Activated naive CD4-positive, alpha-beta T cell treated with anti-CD3 and anti-CD28 coated beads, Interleukin-2, amount 50 U/mL, for 72 hours (primary cell): ENCODE measurements at regions not wholly inside any gene's neighbourhood (a gene's known extent, or its start where the extent isn't known, plus 50 kb on each side); places are given as distances from the start of the nearest gene placed in this dataset.
"Not testable (repeated sequence)": the region's sequence is repeated elsewhere in the genome, so short reads cannot be mapped to it uniquely, and the experiment has no call there.

Source experiments
- ATAC-seq, 2 donors: fragments of 150-1000 bp; cut with Tn5 transposase; 2 replicates each; pipeline ENCODE4 v1.10.0; 2021; ENCODE audit warnings: mild to moderate bottlenecking in 2 of 2, moderate library complexity in 2 of 2
- DNase-seq, 2 donors: peaks; one replicate each; pipeline ENCODE4 v3.0.0; 2021 to 2022; ENCODE audit warnings: low spot score in 2 of 2
- H3K27ac Mint-ChIP-seq, 2 donors: one replicate each; pipeline ENCODE4 v1.8.0; 2022; ENCODE audit warnings: mild to moderate bottlenecking in 2 of 2, mixed read lengths in 2 of 2
- H3K36me3 Mint-ChIP-seq, 2 donors: one replicate each; pipeline ENCODE4 v1.8.0; 2022; ENCODE audit warnings: mixed read lengths in 2 of 2
- H3K9me3 Mint-ChIP-seq, 2 donors: one replicate each; pipeline ENCODE4 v1.8.0; 2022; ENCODE audit warnings: mixed read lengths in 2 of 2

- no peak overlapping the region for H3K27ac Mint-ChIP-seq
- no peak for ATAC-seq
Observed at GRCh38 chr5:54820346-54821134, 164.9 kb downstream of the ESM1 start.

DNA sequence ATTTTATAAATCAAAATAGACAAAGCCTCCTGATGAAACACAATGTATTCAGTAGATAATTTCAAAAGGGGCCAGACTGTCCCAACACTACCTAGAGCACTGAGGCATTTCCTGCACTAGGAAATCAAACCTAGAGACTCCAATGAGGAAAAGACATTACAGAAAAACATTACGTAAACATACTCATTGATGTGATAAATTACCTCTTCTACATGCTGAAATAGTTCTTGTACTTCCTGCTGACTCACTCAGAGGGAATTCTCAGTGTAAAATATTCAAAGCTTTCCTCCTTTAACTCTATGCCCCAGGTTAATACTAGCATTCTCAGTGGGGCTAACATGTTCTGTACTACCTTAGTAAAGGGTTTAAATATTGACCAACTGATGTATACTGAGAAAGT, 178.0 kb downstream of the ESM1 start:
- Mint-ChIP-seq H3K27ac (no peak overlapping the region), H3K36me3 (peaks cover 6 to 9% of the 10 kb centered on the region in 2 donors), H3K9me3 (peaks cover 0 to 6% of the 10 kb centered on the region in 2 donors)
- no peak for ATAC-seq
- DNase-seq = no peak

More at GRCh38 chr5:54820346-54821134, 164.9 kb downstream of the ESM1 start:
- peaks cover 0 to 5% of the 10 kb centered on the region in 2 donors for H3K36me3 Mint-ChIP-seq
- no peak for DNase-seq
- H3K9me3 Mint-ChIP-seq = peaks cover 0 to 5% of the 10 kb centered on the region in 2 donors

DNA sequence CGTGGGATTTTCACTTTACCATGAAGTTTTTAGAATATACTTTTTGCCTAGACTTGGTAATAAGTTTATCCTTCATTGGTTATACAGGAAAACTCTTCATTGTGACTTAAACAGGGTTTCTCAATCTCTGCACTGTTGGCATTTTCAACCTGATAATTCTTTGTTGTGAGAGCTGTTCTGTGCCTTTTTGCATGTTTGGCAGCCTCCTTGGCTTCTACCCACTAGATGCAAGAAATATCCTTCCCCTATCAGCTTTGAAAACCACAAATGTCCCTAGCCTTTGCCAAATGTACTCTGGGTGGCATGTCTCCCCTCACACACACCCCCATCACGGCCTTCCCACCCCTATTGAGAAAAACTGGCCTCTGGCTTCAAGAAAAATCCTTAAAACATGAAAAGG, 180.9 kb downstream of the ESM1 start:
- H3K27ac Mint-ChIP-seq = no peak overlapping the region
- ATAC-seq = no peak

GRCh38 chr5:54804086-54804485, 181.3 kb downstream of the ESM1 start:
- peak in 1 of 2 donors; percentile 84 for ATAC-seq
- H3K9me3 Mint-ChIP-seq = peaks cover 0 to 6% of the 10 kb centered on the region in 2 donors
- DNase-seq = no peak
- H3K36me3 Mint-ChIP-seq = peaks cover 6 to 9% of the 10 kb centered on the region in 2 donors
- no peak overlapping the region for H3K27ac Mint-ChIP-seq

More for the DNA sequence above, 180.9 kb downstream of the ESM1 start:
- DNase-seq = no peak
- peaks cover 6 to 9% of the 10 kb centered on the region in 2 donors for H3K36me3 Mint-ChIP-seq
- peaks cover 0 to 6% of the 10 kb centered on the region in 2 donors for H3K9me3 Mint-ChIP-seq

DNA sequence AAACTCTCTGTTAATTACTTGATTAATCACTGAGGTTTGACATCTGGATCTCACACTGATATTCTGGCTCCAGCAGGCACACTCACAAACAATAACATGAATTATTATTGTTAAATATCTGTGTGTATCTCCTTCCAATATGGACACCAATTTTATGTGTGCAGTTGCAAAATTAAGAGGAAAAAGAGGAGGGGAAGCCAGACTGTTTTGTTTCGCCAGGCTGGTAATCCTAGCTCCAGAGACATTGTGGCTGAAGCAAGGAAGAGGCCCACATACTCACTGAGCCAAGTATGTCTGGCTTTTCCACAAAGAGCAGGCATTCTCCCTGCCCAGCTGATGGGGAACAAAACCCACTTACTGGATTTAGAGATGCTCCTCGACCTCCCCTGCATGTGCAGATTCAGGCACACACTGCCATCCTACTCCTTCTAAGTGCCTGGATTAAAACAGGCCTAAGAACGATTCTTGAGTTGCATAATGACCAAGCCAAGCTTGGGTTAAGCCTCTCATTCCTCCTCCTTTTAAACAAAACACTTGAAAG, 181.9 kb downstream of the ESM1 start:
- no peak for DNase-seq
- H3K27ac Mint-ChIP-seq = no peak overlapping the region
- H3K9me3 Mint-ChIP-seq = peaks cover 0 to under 1% of the 10 kb centered on the region in 2 donors
- H3K36me3 Mint-ChIP-seq = peaks cover 2 to 3% of the 10 kb centered on the region in 2 donors
- peak in 1 of 2 donors; percentile 30 for ATAC-seq

GRCh38 chr5:54799645-54800044, 185.7 kb downstream of the ESM1 start:
- ATAC-seq = no peak
- DNase-seq = no peak
- no peak overlapping the region for H3K27ac Mint-ChIP-seq
- no peaks in the 10 kb centered on the region for H3K9me3 Mint-ChIP-seq
- peaks cover 0 to 7% of the 10 kb centered on the region in 2 donors for H3K36me3 Mint-ChIP-seq

DNA sequence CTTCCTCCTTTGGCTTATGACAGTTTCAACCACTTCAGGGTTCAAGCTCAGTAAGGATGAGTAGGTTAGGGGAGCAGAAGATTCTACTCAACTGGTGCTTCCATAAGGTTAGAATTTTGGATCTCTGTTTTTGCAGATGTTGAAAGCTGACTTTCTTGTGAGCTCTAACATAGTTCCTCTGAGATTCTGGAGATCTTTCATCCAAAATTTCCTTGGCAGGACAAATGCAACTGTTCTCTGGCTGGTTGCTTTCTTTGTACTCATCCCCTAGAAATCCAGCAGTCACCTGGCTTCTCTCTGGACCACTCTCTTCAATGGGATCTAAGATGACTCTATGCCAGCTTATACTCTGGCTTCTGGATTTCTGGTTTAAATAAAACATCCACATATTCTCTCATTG, 189.6 kb downstream of the ESM1 start:
- no peak for DNase-seq
- ATAC-seq = no peak

DNA sequence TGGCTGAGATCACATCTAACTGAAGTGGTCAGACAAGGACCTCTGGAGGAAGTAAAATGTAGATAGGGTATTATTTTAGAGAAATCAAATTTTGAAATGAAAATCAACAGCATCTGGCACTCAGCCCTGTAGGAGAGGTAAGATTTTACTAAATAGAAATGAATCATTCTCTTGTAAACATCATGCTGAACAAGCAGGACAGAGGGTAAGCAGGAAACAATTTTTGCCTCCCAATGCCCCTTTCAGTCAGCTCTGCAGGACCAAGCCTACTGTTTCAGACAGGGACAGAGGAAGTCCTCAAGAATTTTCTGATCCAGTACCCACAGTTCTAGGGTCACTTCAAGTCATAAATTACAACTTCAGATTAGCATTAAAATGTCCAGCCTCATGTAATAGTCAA, 190.1 kb downstream of the ESM1 start:
- no peak for ATAC-seq
- no peak for DNase-seq
- peak overlapping the region in 1 of 2 donors; percentile 28 for H3K27ac Mint-ChIP-seq
- peaks cover 13 to 18% of the 10 kb centered on the region in 2 donors for H3K36me3 Mint-ChIP-seq
- peaks cover 5 to 7% of the 10 kb centered on the region in 2 donors for H3K9me3 Mint-ChIP-seq

More for the DNA sequence above, 189.6 kb downstream of the ESM1 start:
- Mint-ChIP-seq H3K9me3 (peaks cover 5 to 7% of the 10 kb centered on the region in 2 donors), H3K27ac (no peak overlapping the region), H3K36me3 (peaks cover 8 to 14% of the 10 kb centered on the region in 2 donors)

DNA sequence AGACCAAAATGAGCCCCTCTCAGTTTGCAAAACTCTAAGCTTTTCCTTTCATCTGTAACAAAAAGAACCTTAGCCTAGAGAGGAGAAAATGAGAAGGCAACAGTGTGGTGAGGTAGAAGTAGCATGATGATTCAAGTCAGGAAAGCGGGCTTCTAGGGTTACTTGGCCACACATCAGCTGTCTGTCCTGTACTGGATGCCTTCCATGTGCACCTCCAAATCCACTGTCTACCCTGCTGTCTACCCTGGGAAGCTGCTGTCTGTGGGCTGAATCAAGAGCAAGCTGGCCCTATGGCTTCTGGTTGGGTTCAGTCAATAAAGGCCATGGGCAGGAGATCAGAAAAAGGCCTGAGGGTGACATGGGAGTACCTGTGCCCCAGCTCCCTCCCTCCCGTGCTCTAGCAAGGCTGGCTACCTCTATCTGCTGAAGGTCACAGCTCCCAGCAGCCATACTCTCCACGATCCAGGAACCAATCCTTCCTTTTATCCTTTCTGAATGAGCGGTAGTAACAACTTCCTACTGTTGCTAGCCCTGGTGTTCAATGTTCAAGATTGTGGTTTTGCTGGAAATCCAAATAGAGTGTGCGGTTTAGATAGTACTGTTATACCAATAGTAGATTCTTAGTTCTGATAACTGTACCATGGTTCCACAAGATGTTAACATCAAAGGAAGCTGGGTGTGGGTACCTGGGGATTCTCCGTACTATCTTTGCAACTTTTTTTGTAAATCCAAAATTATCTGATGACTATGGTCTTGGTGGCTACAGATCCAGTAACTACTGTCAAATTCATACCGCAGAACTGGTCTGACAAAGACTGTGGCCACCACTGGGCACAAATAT, 191.0 kb downstream of the ESM1 start:
- peaks cover 5 to 7% of the 10 kb centered on the region in 2 donors for H3K9me3 Mint-ChIP-seq
- H3K27ac Mint-ChIP-seq = peak overlapping the region; percentile 28 to 66
- peaks cover 13 to 18% of the 10 kb centered on the region in 2 donors for H3K36me3 Mint-ChIP-seq
- ATAC-seq = peak; percentile 74 to 84
- DNase-seq = no peak

- Mint-ChIP-seq H3K27ac (peak overlapping the region in 1 of 2 donors; percentile 66), H3K36me3 (peaks cover 13 to 18% of the 10 kb centered on the region in 2 donors), H3K9me3 (peaks cover 5 to 7% of the 10 kb centered on the region in 2 donors)
- peak in 1 of 2 donors; percentile 40 for ATAC-seq
- no peak for DNase-seq
Observed at GRCh38 chr5:54793468-54794134, 191.8 kb downstream of the ESM1 start.

GRCh38 chr5:54792611-54793404, 192.6 kb downstream of the ESM1 start:
- Mint-ChIP-seq H3K27ac (no peak overlapping the region), H3K9me3 (peaks cover 5 to 7% of the 10 kb centered on the region in 2 donors), H3K36me3 (peaks cover 13 to 18% of the 10 kb centered on the region in 2 donors)
- DNase-seq = no peak
- no peak for ATAC-seq

DNA sequence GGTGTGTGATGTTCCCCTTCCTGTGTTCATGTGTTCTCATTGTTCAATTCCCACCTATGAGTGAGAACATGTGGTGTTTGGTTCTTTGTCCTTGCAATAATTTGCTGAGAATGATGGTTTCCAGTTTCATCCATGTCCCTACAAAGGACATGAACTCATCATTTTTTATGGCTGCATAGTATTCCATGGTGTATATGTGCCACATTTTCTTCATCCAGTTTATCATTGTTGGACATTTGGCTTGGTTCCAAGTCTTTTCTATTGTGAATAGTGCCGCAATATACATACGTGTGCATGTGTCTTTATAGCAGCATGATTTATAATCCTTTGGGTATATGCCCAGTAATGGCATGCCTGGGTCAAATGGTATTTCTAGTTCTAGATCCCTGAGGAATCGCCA, 197.5 kb downstream of the ESM1 start:
- not testable (repeated sequence) for ATAC-seq, H3K27ac Mint-ChIP-seq

DNA sequence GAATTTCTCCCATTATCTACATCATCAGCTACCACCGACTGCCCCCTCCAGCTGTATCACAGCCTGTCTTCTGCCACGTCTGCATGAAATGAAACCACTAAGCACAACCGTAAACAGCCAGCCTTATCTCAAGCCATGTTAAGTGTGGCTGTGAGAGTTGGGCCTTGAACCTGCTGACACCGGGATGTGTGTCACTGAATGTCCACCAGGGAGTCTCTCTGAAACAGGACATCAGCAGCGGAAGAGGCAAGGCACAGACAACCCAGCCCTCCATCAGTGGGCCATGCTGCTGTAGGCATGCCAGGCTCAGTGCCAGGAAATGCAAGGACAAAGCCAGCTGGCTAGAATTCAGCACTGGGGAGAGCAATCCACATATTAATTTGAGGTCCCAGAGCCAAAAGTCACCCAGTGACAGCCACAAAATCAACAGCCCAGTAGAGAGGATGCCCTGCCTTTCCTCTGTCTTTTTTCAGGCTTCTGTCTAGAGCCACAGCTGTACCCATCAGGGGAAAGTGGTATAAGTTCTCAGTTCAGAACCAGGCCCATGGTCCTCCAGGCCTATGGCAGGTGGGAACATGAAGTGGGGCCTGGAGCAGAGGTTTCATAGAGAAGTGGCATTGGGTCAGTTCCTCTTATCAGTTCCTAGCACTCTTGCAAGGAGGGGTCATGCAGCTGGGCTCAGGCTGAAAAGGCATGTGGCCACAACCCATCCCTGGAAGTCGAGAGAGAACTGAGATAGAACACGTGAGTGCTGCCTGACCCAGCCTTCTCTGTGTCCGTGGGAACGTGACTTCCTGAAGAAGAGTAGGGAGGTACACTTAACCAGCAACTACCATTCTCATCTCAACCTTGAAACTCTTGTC, 199.4 kb downstream of the ESM1 start:
- ATAC-seq = no peak

More for the DNA sequence above, 197.5 kb downstream of the ESM1 start:
- H3K36me3 Mint-ChIP-seq = peaks cover 11 to 13% of the 10 kb centered on the region in 2 donors
- H3K9me3 Mint-ChIP-seq = peaks cover 5 to 10% of the 10 kb centered on the region in 2 donors
- DNase-seq = not testable (repeated sequence)

DNA sequence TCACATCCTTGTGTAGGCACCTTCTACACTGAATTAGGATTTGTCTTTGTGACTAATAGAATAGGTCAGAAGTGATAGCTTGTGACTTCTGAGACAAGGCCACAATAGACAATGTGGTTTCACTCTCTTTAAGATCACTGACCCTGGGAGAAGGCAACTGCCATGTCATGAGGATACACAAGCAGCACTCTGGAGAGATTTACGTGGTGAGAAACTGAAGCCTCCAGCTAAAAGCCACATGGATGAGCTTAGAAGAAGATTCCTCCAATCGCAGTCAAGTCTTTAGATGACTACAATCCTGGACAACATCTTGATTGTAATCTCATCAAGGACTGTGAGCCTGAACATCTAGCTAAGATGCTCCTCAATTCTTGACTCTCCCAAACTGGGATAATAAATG, 206.6 kb downstream of the ESM1 start:
- no peaks in the 10 kb centered on the region for H3K36me3 Mint-ChIP-seq
- DNase-seq = no peak
- no peak for ATAC-seq
- H3K27ac Mint-ChIP-seq = no peak overlapping the region
- H3K9me3 Mint-ChIP-seq = peaks cover 0 to 3% of the 10 kb centered on the region in 2 donors

More for the DNA sequence above, 199.4 kb downstream of the ESM1 start:
- peaks cover 6 to 7% of the 10 kb centered on the region in 2 donors for H3K36me3 Mint-ChIP-seq
- H3K9me3 Mint-ChIP-seq = peaks cover 0 to 3% of the 10 kb centered on the region in 2 donors
- H3K27ac Mint-ChIP-seq = no peak overlapping the region
- no peak for DNase-seq

DNA sequence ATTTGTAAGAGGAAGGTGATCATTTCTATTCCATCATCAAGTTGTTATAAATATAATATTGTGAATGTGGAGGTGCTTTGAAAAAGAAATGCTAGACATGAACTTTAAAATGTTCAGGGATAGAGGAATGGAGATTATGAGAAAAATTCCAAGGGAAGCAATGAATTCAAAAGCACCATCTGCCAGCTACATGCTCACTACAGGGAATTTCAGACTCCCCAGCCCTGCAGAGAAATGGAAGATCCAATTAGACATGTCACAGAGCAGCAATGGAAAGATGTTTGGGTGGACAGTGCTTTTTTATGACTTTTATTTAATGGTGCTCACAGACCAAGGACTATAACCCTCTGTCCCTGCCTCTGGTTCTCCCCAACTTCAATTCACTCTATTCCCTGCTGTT, 209.7 kb downstream of the ESM1 start:
- Mint-ChIP-seq H3K9me3 (peaks cover 0 to 4% of the 10 kb centered on the region in 2 donors), H3K36me3 (no peaks in the 10 kb centered on the region), H3K27ac (no peak overlapping the region)
- no peak for DNase-seq
- no peak for ATAC-seq
